ENCODE measurements at regions not wholly inside any gene's neighbourhood (a gene's known extent, or its start where the extent isn't known, plus 50 kb on each side); places are given as distances from the start of the nearest gene placed in this dataset.

DNA sequence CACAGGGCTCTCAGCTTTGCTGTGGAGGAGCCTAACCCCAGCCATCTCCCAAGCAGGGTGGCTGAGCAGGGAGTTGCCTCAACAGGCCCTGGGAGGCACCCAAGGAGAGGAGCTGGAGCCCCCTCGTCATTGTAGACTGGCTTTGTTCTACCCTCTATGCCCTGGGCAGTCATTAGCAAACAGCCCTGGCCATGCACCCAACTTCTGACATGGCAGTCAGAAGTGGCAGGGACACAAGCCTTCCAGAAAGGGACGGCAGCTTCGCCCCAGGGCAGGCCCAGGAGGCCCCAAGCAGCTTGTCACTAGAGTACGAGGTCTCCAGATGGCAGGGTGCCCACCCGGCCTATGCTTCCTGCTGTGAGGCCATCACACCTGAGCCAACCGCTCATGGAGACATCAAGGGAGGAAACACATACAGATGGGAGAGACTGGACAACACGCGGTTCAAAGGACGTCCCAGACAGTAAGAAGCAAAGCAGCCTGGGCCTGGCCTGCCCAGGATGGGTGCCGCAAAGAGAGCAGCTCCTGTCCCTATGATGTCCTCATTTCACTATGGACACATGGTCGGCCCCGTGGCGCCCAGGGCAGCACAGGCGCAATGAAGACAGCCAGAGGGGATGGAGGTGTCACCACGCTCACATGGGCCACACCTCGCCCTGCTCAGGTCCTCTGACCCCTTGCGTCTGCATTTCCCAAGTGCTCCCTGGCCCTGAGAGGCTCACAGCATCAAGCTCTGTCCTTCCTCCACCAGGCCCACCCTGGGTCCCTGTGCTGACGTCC lies 190.9 kb upstream of the CXCL12 start:
- Histone ChIP-seq H3K36me3 (ENCODE audit: control insufficient read depth, insufficient read depth, low read length) (no peaks in the 10 kb centered on the region), H3K27me3 (ENCODE audit: control insufficient read depth, insufficient read depth, low read length) (no peaks in the 10 kb centered on the region), H3K9me3 (ENCODE audit: control insufficient read depth, insufficient read depth, low read depth, low read length) (no peaks in the 10 kb centered on the region), H3K79me2 (ENCODE audit: control insufficient read depth, insufficient read depth, low read length) (no peaks in the 10 kb centered on the region), H3K4me3 (replicated peaks in 1 of 4; ENCODE audit: control extremely low read depth in 1 of 4, insufficient read depth in 1 of 4, low read depth in 3 of 4, low read length in 4 of 4) (no peak overlapping the region), H2AFZ (ENCODE audit: low read length) (no peak overlapping the region), H4K20me1 (ENCODE audit: control insufficient read depth, extremely low read depth, insufficient read depth, low read length) (no peaks in the 10 kb centered on the region), H3K27ac (ENCODE audit: insufficient read depth, low read length) (no peak overlapping the region), H3K4me1 (ENCODE audit: control insufficient read depth, extremely low read depth, insufficient read depth, low read length) (peaks cover 2% of the 10 kb centered on the region), H3K4me2 (ENCODE audit: extremely low read depth, insufficient read depth, low read length) (no peak overlapping the region), H3K9ac (ENCODE audit: insufficient read depth, low read length) (no peak overlapping the region)
- TF ChIP-seq, protein P1, sequence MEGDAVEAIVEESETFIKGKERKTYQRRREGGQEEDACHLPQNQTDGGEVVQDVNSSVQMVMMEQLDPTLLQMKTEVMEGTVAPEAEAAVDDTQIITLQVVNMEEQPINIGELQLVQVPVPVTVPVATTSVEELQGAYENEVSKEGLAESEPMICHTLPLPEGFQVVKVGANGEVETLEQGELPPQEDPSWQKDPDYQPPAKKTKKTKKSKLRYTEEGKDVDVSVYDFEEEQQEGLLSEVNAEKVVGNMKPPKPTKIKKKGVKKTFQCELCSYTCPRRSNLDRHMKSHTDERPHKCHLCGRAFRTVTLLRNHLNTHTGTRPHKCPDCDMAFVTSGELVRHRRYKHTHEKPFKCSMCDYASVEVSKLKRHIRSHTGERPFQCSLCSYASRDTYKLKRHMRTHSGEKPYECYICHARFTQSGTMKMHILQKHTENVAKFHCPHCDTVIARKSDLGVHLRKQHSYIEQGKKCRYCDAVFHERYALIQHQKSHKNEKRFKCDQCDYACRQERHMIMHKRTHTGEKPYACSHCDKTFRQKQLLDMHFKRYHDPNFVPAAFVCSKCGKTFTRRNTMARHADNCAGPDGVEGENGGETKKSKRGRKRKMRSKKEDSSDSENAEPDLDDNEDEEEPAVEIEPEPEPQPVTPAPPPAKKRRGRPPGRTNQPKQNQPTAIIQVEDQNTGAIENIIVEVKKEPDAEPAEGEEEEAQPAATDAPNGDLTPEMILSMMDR (conservative IDR thresholded peaks at IDR 0.05 in 1 of 2, IDR thresholded peaks at IDR 0.05 in 1 of 2; ENCODE audit: low read depth in 1 of 2, low read length in 2 of 2): no peak
- no peak for TF ChIP-seq EZH2 (IDR thresholded peaks at IDR 0.05; ENCODE audit: low read length, missing control alignments)
- DNase-seq (ENCODE audit: low read depth in 2 of 2): no peak

DNA sequence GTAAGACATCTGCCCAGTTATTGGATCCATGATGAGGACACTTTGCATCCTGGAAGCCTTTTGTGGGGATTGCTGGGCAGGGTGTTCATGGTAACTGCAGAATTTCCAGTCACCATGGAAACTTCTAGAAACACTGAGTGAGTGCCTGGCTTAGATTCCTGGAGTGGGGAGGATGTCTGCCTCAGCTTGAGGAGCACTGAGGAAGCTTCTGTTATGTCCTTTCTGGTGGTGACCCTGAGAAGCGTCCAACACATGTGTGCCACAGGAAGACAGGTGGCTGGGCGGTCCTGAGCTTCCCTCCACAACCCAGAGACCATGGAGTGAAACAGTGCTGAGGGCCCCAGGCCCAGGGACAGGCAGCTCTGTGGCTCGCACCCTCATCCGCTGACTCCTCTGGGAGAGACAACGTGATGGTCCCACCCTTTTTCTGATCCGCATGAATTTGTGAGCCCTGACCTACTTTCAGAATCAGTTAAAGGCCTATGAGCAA lies 191.8 kb upstream of the CXCL12 start:
- Histone ChIP-seq H3K27ac (ENCODE audit: insufficient read depth, low read length) (peak overlapping the region; percentile 20), H2AFZ (ENCODE audit: low read length) (no peak overlapping the region), H3K9me3 (ENCODE audit: control insufficient read depth, insufficient read depth, low read depth, low read length) (no peaks in the 10 kb centered on the region), H4K20me1 (ENCODE audit: control insufficient read depth, extremely low read depth, insufficient read depth, low read length) (no peaks in the 10 kb centered on the region), H3K4me2 (ENCODE audit: extremely low read depth, insufficient read depth, low read length) (no peak overlapping the region), H3K27me3 (ENCODE audit: control insufficient read depth, insufficient read depth, low read length) (no peaks in the 10 kb centered on the region), H3K4me1 (ENCODE audit: control insufficient read depth, extremely low read depth, insufficient read depth, low read length) (peaks cover 1% of the 10 kb centered on the region), H3K4me3 (replicated peaks in 1 of 4; ENCODE audit: control extremely low read depth in 1 of 4, insufficient read depth in 1 of 4, low read depth in 3 of 4, low read length in 4 of 4) (no peak overlapping the region), H3K36me3 (ENCODE audit: control insufficient read depth, insufficient read depth, low read length) (no peaks in the 10 kb centered on the region), H3K79me2 (ENCODE audit: control insufficient read depth, insufficient read depth, low read length) (no peaks in the 10 kb centered on the region), H3K9ac (ENCODE audit: insufficient read depth, low read length) (no peak overlapping the region)
- TF ChIP-seq EZH2 (IDR thresholded peaks at IDR 0.05; ENCODE audit: low read length, missing control alignments): no peak
- TF ChIP-seq, protein P1 (conservative IDR thresholded peaks at IDR 0.05 in 1 of 2, IDR thresholded peaks at IDR 0.05 in 1 of 2; ENCODE audit: low read depth in 1 of 2, low read length in 2 of 2): no peak
- DNase-seq (ENCODE audit: low read depth in 2 of 2): peak in 1 of 2 donors; percentile 72

DNA sequence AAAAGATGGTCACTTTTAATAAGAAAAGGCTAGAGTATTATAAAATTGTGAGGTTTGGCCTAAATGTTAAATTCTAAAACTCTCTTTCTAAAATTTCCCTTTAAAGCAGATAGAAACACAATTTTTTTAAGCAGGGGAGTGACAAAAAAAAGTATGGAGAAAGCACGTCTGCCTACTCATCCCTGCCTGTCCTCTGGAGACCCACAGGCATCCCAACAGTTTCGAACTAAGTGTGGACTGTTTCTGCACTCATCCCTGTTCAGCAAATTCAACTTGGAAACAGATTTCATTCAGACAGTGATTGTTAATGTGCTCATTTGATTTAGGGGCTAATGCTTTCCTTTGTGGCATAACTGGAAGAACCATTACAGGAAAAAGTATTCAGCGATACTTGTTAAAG lies 192.6 kb upstream of the CXCL12 start:
- H3K79me2 ChIP-seq (ENCODE audit: control insufficient read depth, insufficient read depth, low read length): no peaks in the 10 kb centered on the region
- H3K27ac ChIP-seq (ENCODE audit: insufficient read depth, low read length): no peak overlapping the region
- TF ChIP-seq EZH2 (IDR thresholded peaks at IDR 0.05; ENCODE audit: low read length, missing control alignments): no peak
- TF ChIP-seq, protein P1 (conservative IDR thresholded peaks at IDR 0.05 in 1 of 2, IDR thresholded peaks at IDR 0.05 in 1 of 2; ENCODE audit: low read depth in 1 of 2, low read length in 2 of 2): no peak

More for the DNA sequence above, 192.6 kb upstream of the CXCL12 start:
- Histone ChIP-seq H4K20me1 (ENCODE audit: control insufficient read depth, extremely low read depth, insufficient read depth, low read length) (no peaks in the 10 kb centered on the region), H3K4me3 (replicated peaks in 1 of 4; ENCODE audit: control extremely low read depth in 1 of 4, insufficient read depth in 1 of 4, low read depth in 3 of 4, low read length in 4 of 4) (no peak overlapping the region), H3K9ac (ENCODE audit: insufficient read depth, low read length) (no peak overlapping the region), H3K4me2 (ENCODE audit: extremely low read depth, insufficient read depth, low read length) (no peak overlapping the region), H2AFZ (ENCODE audit: low read length) (no peak overlapping the region), H3K9me3 (ENCODE audit: control insufficient read depth, insufficient read depth, low read depth, low read length) (no peaks in the 10 kb centered on the region), H3K4me1 (ENCODE audit: control insufficient read depth, extremely low read depth, insufficient read depth, low read length) (no peaks in the 10 kb centered on the region), H3K27me3 (ENCODE audit: control insufficient read depth, insufficient read depth, low read length) (no peaks in the 10 kb centered on the region), H3K36me3 (ENCODE audit: control insufficient read depth, insufficient read depth, low read length) (no peaks in the 10 kb centered on the region)
- DNase-seq (ENCODE audit: low read depth in 2 of 2): no peak
